ENCODE measurements at regions not wholly inside any gene's neighbourhood (a gene's known extent, or its start where the extent isn't known, plus 50 kb on each side); places are given as distances from the start of the nearest gene placed in this dataset.

- CTCF ChIA-PET: no interaction called here
Measured at GRCh38 chr12:119266963-119267362, 67.6 kb upstream of the CCDC60 start.

GRCh38 chr12:119274636-119275065, 59.9 kb upstream of the CCDC60 start:
- H4K20me1 ChIP-seq (ENCODE audit: insufficient read depth): no peaks in the 10 kb centered on the region
- DNase-seq: no peak
- H3K9ac ChIP-seq: no peak overlapping the region
- ChIA-PET POLR2A (no interaction called here), CTCF (no interaction called here)
- no peak overlapping the region for H3K4me2 ChIP-seq
- no peak overlapping the region for H3K4me3 ChIP-seq (ENCODE audit: low read depth in 2 of 2, low read length in 1 of 2)
- 20% methylated on average over 6 of the region's 9 CpGs for WGBS (ENCODE audit: low lambda C conversion rate)
- H3K4me1 ChIP-seq (ENCODE audit: control insufficient read depth in 1 of 2, insufficient read depth in 2 of 2, low read depth in 1 of 2, low read length in 1 of 2): peaks cover 0 to 4% of the 10 kb centered on the region in 2 experiments; a peak in 1 of 4 replicates
- no peaks in the 10 kb centered on the region for H3K79me2 ChIP-seq (ENCODE audit: insufficient read depth)
- no peaks in the 10 kb centered on the region for H3K9me3 ChIP-seq
- no peak overlapping the region for H3K27ac ChIP-seq (ENCODE audit: low read depth in 2 of 2, low read length in 1 of 2)
- H3F3A ChIP-seq (replicated peaks; ENCODE audit: insufficient read depth): no peaks in the 10 kb centered on the region
- no peaks in the 10 kb centered on the region for H3K36me3 ChIP-seq (replicated peaks in 1 of 2; ENCODE audit: control insufficient read depth in 1 of 2, insufficient read depth in 2 of 2, low read length in 1 of 2)
- TF ChIP-seq RFX5 (IDR thresholded peaks at IDR 0.05; ENCODE audit: low read length): no peak
- no peak for TF ChIP-seq RAD21 (IDR thresholded peaks at IDR 0.05; ENCODE audit: low read length)
- TF ChIP-seq EP300 (IDR thresholded peaks at IDR 0.05; ENCODE audit: borderline replicate concordance in 1 of 2, low read depth in 1 of 2, low read length in 1 of 2): no peak
- TF ChIP-seq SMC3 (IDR thresholded peaks at IDR 0.05; ENCODE audit: low read depth, low read length): no peak
- no peak for TF ChIP-seq CTCF (IDR thresholded peaks at IDR 0.05)
- TF ChIP-seq NRF1 (IDR thresholded peaks at IDR 0.05; ENCODE audit: low read depth, low read length): no peak
- no peak for TF ChIP-seq REST (IDR thresholded peaks at IDR 0.05; ENCODE audit: low read depth, low read length)
- TF ChIP-seq RCOR1 (IDR thresholded peaks at IDR 0.05; ENCODE audit: low read length): no peak
- H3K27me3 ChIP-seq (ENCODE audit: insufficient read depth): no peaks in the 10 kb centered on the region
- H3K9me2 ChIP-seq: no peaks in the 10 kb centered on the region
- no peak overlapping the region for H2AFZ ChIP-seq (ENCODE audit: low read depth)

More at GRCh38 chr12:119266963-119267362, 67.6 kb upstream of the CCDC60 start:
- TF ChIP-seq ZBTB33 (IDR thresholded peaks at IDR 0.05; ENCODE audit: borderline replicate concordance, low read depth) (no peak), CTCF (IDR thresholded peaks at IDR 0.05) (no peak), MXI1 (IDR thresholded peaks at IDR 0.05; ENCODE audit: low read depth, low read length) (no peak), TCF12 (IDR thresholded peaks at IDR 0.05) (no peak), ELF1 (IDR thresholded peaks at IDR 0.05) (no peak), RAD21 (IDR thresholded peaks at IDR 0.05; ENCODE audit: low read length) (no peak), FOSL2 (IDR thresholded peaks at IDR 0.05; ENCODE audit: borderline replicate concordance, low read depth) (no peak)
- Histone ChIP-seq H3F3A (replicated peaks; ENCODE audit: insufficient read depth) (no peaks in the 10 kb centered on the region), H3K9me2 (no peaks in the 10 kb centered on the region), H3K27me3 (ENCODE audit: insufficient read depth) (no peaks in the 10 kb centered on the region), H2AFZ (ENCODE audit: low read depth) (no peak overlapping the region), H3K4me2 (no peak overlapping the region), H3K4me1 (ENCODE audit: control insufficient read depth in 1 of 2, insufficient read depth in 2 of 2, low read depth in 1 of 2, low read length in 1 of 2) (no peaks in the 10 kb centered on the region), H3K36me3 (replicated peaks in 1 of 2; ENCODE audit: control insufficient read depth in 1 of 2, insufficient read depth in 2 of 2, low read length in 1 of 2) (no peaks in the 10 kb centered on the region), H4K20me1 (ENCODE audit: insufficient read depth) (no peaks in the 10 kb centered on the region), H3K4me3 (ENCODE audit: low read depth in 2 of 2, low read length in 1 of 2) (no peak overlapping the region), H3K79me2 (ENCODE audit: insufficient read depth) (no peaks in the 10 kb centered on the region), H3K9me3 (no peaks in the 10 kb centered on the region), H3K9ac (no peak overlapping the region), H3K27ac (ENCODE audit: low read depth in 2 of 2, low read length in 1 of 2) (no peak overlapping the region)
- 9% methylated on average over 1 of the region's 1 CpG for WGBS (ENCODE audit: low lambda C conversion rate)
- POLR2A ChIA-PET: no interaction called here
- DNase-seq: no peak
